AG10803 (cell line): ENCODE measurements at regions not wholly inside any gene's neighbourhood (a gene's known extent, or its start where the extent isn't known, plus 50 kb on each side); places are given as distances from the start of the nearest gene placed in this dataset.

ENCODE experiments used
- DNase-seq: peaks from one replicate; pipeline ENCODE4 v3.0.0; 2010; ENCODE audit warnings: low read depth
- H3K4me3 ChIP-seq: 2 replicates; pipeline ENCODE4 v1.5.1; 2011; ENCODE audit warnings: mild to moderate bottlenecking, low read length, control low read depth
- CTCF ChIP-seq: conservative IDR thresholded peaks from 2 replicates; pipeline ENCODE4 v1.5.1; 2011; ENCODE audit warnings: mild to moderate bottlenecking, low read length, control low read depth, inconsistent platforms

- no peak for TF ChIP-seq CTCF
- no peak for DNase-seq
- H3K4me3 ChIP-seq, result no peak overlapping the region
These were observed 245.2 kb downstream of the BUB3 start for GRCh38 chr10:123399276-123399839.

GRCh38 chr10:123402021-123402420, 247.8 kb downstream of the BUB3 start:
- no peak overlapping the region for H3K4me3 ChIP-seq
- no peak for DNase-seq
- no peak for TF ChIP-seq CTCF

GRCh38 chr10:123402656-123403055, 248.5 kb downstream of the BUB3 start:
- TF ChIP-seq CTCF, result no peak
- DNase-seq, result no peak
- H3K4me3 ChIP-seq, result no peak overlapping the region

GRCh38 chr10:123404357-123404756, 250.2 kb downstream of the BUB3 start:
- no peak for DNase-seq
- no peak overlapping the region for H3K4me3 ChIP-seq
- no peak for TF ChIP-seq CTCF

GRCh38 chr10:123408660-123409059, 254.5 kb downstream of the BUB3 start:
- DNase-seq, result no peak
- no peak overlapping the region for H3K4me3 ChIP-seq
- no peak for TF ChIP-seq CTCF

GRCh38 chr10:123409426-123409825, 255.2 kb downstream of the BUB3 start:
- no peak for DNase-seq
- H3K4me3 ChIP-seq, result no peak overlapping the region
- TF ChIP-seq CTCF, result no peak

GRCh38 chr10:123409884-123410283, 255.7 kb downstream of the BUB3 start:
- DNase-seq, result no peak
- TF ChIP-seq CTCF, result no peak
- no peak overlapping the region for H3K4me3 ChIP-seq
